SU-DHL-6 (cell line): ENCODE measurements at regions not wholly inside any gene's neighbourhood (a gene's known extent, or its start where the extent isn't known, plus 50 kb on each side); places are given as distances from the start of the nearest gene placed in this dataset.

Experiments
- H2AFZ ChIP-seq: fragments of 200-600 bp; sonication (generic); 2 replicates; pipeline ENCODE4 v1.6.1; 2014; ENCODE audit warnings: low read depth, mild to moderate bottlenecking, moderate library complexity, mixed read lengths, antibody characterized with exemption, low read length; ENCODE audit not compliant: severe bottlenecking
- H3F3A ChIP-seq: fragments of 200-600 bp; shearing (Covaris generic); 2 replicates; pipeline ENCODE4 v1.6.0; 2016; ENCODE audit warnings: antibody characterized with exemption, mild to moderate bottlenecking; ENCODE audit not compliant: insufficient read depth
- H3K27ac ChIP-seq: fragments of 200-600 bp; sonication (generic); 2 replicates; pipeline ENCODE4 v1.5.1; 2016; ENCODE audit warnings: low read depth, mild to moderate bottlenecking, low read length, moderate library complexity, mixed read lengths
- H3K27me3 ChIP-seq: fragments of 200-600 bp; sonication (generic), shearing (Covaris generic); 2 replicates; pipeline ENCODE4 v1.6.0; 2014; ENCODE audit warnings: mild to moderate bottlenecking, low read length
- H3K36me3 ChIP-seq: fragments of 200-600 bp; sonication (generic); 2 replicates; pipeline ENCODE4 v1.6.1; 2014; ENCODE audit warnings: mild to moderate bottlenecking, low read length, mixed read lengths
- H3K4me2 ChIP-seq: fragments of 300-600, 200-600 bp; shearing (Covaris generic), sonication (generic); 2 replicates; pipeline ENCODE4 v1.6.0; 2014; ENCODE audit warnings: low read length, low read depth, mild to moderate bottlenecking; ENCODE audit not compliant: poor library complexity, severe bottlenecking
- H3K4me3 ChIP-seq: fragments of 200-600 bp; sonication (generic); 2 replicates; pipeline ENCODE4 v1.5.1; 2014; ENCODE audit warnings: antibody characterized with exemption, low read length, mild to moderate bottlenecking, mixed read lengths; ENCODE audit not compliant: insufficient read depth, poor library complexity, severe bottlenecking
- H3K79me2 ChIP-seq: fragments of 200-600 bp; sonication (generic); 2 replicates; pipeline ENCODE4 v1.6.1; 2014; ENCODE audit warnings: mild to moderate bottlenecking, low read length, moderate library complexity; ENCODE audit not compliant: insufficient read depth
- H3K9ac ChIP-seq: fragments of 200-600 bp; sonication (generic); 2 replicates; pipeline ENCODE4 v1.7.0; 2014; ENCODE audit warnings: mild to moderate bottlenecking, low read length
- H3K9me2 ChIP-seq: fragments of 200-600 bp; sonication (generic); replicated peaks from 2 replicates; pipeline ENCODE4 v1.6.1; 2014; ENCODE audit warnings: low read length; ENCODE audit not compliant: insufficient read depth
- H3K9me3 ChIP-seq: fragments of 200-600 bp; sonication (generic); 2 replicates; pipeline ENCODE4 v1.6.1; 2014; ENCODE audit warnings: low read length, mixed read lengths; ENCODE audit not compliant: insufficient read depth
- H4K20me1 ChIP-seq: fragments of 200-600 bp; sonication (generic); 2 replicates; pipeline ENCODE4 v1.6.1; 2014; ENCODE audit warnings: low read depth, mild to moderate bottlenecking, antibody characterized with exemption, low read length, moderate library complexity, mixed read lengths
- CTCF ChIP-seq: fragments of 200-600 bp; sonication (generic); IDR thresholded peaks from one replicate; pipeline ENCODE4 v1.5.1; 2017; ENCODE audit warnings: antibody characterized with exemption, mild to moderate bottlenecking, low read length, moderate library complexity; ENCODE audit not compliant: insufficient read depth, poor library complexity, severe bottlenecking
- EZH2phosphoT487 ChIP-seq: fragments of 200-600 bp; sonication (generic), shearing (Covaris generic); conservative IDR thresholded peaks from 2 replicates; pipeline ENCODE4 v1.6.1; 2018; ENCODE audit warnings: mild to moderate bottlenecking, antibody characterized with exemption, low read length, moderate library complexity, mixed read lengths

- no peaks in the 10 kb centered on the region for H3F3A ChIP-seq
- no peak overlapping the region for H3K4me3 ChIP-seq
- no peak overlapping the region for H3K9ac ChIP-seq
- H3K4me2 ChIP-seq = no peak overlapping the region
- no peaks in the 10 kb centered on the region for H3K27me3 ChIP-seq
- no peaks in the 10 kb centered on the region for H3K9me2 ChIP-seq
- TF ChIP-seq EZH2phosphoT487 = no peak
- TF ChIP-seq CTCF = no peak
- no peaks in the 10 kb centered on the region for H3K36me3 ChIP-seq
- no peak overlapping the region for H3K27ac ChIP-seq
- no peaks in the 10 kb centered on the region for H3K79me2 ChIP-seq
- no peaks in the 10 kb centered on the region for H3K9me3 ChIP-seq
- H4K20me1 ChIP-seq = no peaks in the 10 kb centered on the region
- no peak overlapping the region for H2AFZ ChIP-seq
These were observed 558.4 kb downstream of the SLC4A3 start for GRCh38 chr2:220185766-220186305.

- Histone ChIP-seq H3K9ac (no peak overlapping the region), H3K36me3 (no peaks in the 10 kb centered on the region), H3K79me2 (no peaks in the 10 kb centered on the region), H3K9me3 (no peaks in the 10 kb centered on the region), H3F3A (no peaks in the 10 kb centered on the region), H3K4me2 (no peak overlapping the region), H3K9me2 (no peaks in the 10 kb centered on the region), H2AFZ (no peak overlapping the region), H3K4me3 (no peak overlapping the region), H3K27ac (no peak overlapping the region), H4K20me1 (no peaks in the 10 kb centered on the region), H3K27me3 (no peaks in the 10 kb centered on the region)
- TF ChIP-seq CTCF = no peak
- no peak for TF ChIP-seq EZH2phosphoT487
These were observed 560.6 kb downstream of the SLC4A3 start for GRCh38 chr2:220188031-220188430.

- Histone ChIP-seq H3F3A (no peaks in the 10 kb centered on the region), H3K9ac (no peak overlapping the region), H3K36me3 (no peaks in the 10 kb centered on the region), H3K9me3 (no peaks in the 10 kb centered on the region), H3K4me3 (no peak overlapping the region), H3K4me2 (no peak overlapping the region), H2AFZ (no peak overlapping the region), H4K20me1 (no peaks in the 10 kb centered on the region), H3K27ac (no peak overlapping the region), H3K9me2 (no peaks in the 10 kb centered on the region), H3K27me3 (no peaks in the 10 kb centered on the region), H3K79me2 (no peaks in the 10 kb centered on the region)
- TF ChIP-seq CTCF (no peak), EZH2phosphoT487 (no peak)
These were observed 563.6 kb downstream of the SLC4A3 start for GRCh38 chr2:220191031-220191430.
